Lower leg skin (tissue), 4 donors: ENCODE measurements at regions not wholly inside any gene's neighbourhood (a gene's known extent, or its start where the extent isn't known, plus 50 kb on each side); places are given as distances from the start of the nearest gene placed in this dataset.
"Not testable (repeated sequence)": the region's sequence is repeated elsewhere in the genome, so short reads cannot be mapped to it uniquely, and the experiment has no call there.

ENCODE experiments used
- DNase-seq, 2 donors: peaks; one replicate each; pipeline ENCODE4 v3.0.0-alpha.2; 2019; ENCODE audit warnings: low spot score in 2 of 2
- H3K4me3 ChIP-seq: fragments of 200-600 bp; sonication (generic); 2 replicates; pipeline ENCODE4 v1.5.1; 2017; ENCODE audit warnings: mild to moderate bottlenecking, low read depth; ENCODE audit not compliant: poor library complexity, severe bottlenecking
- POLR2A ChIP-seq, 2 donors: fragments of 450-650 bp; IDR thresholded peaks; one replicate each; pipeline ENCODE4 v1.6.1; 2016 to 2017; ENCODE audit warnings: antibody characterized with exemption in 2 of 2, mild to moderate bottlenecking in 1 of 2, moderate library complexity in 1 of 2
- WGBS, 2 donors: methylation state at CpG; one replicate each; pipeline ENCODE4 v1.1.5; 2018; 5-methylcytosine and 5-hydroxymethylcytosine counted together
- intact Hi-C: fragments of 100-400 bp; cut with DNase I; formaldehyde crosslinking; loops from one replicate; pipeline ENCODE4 v1.15.0; 2023; ENCODE audit warnings: low total_unique reads
- TF ChIP-seq, protein P1 (sequence below), 3 donors: fragments of 450-650 bp; IDR thresholded peaks; one replicate each; pipeline ENCODE4 v1.5.1; 2016; ENCODE audit warnings: antibody characterized with exemption in 3 of 3, mild to moderate bottlenecking in 3 of 3, moderate library complexity in 2 of 3

DNA sequence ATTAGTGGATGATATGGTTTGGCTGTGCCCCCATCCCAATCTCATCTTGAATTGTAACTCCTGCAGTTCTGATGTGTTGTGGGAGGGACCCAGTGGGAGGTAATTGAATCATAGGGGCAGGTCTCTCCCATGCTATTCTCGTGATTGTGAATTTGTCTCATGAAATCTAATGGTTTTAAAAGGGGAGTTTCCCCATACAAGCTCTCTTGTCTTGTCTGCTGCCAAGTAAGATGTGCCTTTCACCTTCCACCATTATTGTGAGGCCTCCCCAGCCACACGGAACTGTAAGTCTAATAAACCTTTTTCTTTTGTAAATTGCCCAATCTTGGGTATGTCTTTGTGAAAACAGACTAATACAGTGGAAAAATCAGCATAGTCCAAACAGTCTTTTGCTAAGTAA lies 235.5 kb downstream of the TMEM161B start:
- no peak for TF ChIP-seq POLR2A (IDR thresholded peaks at IDR 0.05)
- TF ChIP-seq, protein P1, sequence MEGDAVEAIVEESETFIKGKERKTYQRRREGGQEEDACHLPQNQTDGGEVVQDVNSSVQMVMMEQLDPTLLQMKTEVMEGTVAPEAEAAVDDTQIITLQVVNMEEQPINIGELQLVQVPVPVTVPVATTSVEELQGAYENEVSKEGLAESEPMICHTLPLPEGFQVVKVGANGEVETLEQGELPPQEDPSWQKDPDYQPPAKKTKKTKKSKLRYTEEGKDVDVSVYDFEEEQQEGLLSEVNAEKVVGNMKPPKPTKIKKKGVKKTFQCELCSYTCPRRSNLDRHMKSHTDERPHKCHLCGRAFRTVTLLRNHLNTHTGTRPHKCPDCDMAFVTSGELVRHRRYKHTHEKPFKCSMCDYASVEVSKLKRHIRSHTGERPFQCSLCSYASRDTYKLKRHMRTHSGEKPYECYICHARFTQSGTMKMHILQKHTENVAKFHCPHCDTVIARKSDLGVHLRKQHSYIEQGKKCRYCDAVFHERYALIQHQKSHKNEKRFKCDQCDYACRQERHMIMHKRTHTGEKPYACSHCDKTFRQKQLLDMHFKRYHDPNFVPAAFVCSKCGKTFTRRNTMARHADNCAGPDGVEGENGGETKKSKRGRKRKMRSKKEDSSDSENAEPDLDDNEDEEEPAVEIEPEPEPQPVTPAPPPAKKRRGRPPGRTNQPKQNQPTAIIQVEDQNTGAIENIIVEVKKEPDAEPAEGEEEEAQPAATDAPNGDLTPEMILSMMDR (IDR thresholded peaks at IDR 0.05) = no peak
- WGBS, 2 donors = 57 to 60% methylated on average over 2 of the region's 2 CpGs
- intact Hi-C loops = no loop called here
- no peak for DNase-seq
- H3K4me3 ChIP-seq = no peak overlapping the region

DNA sequence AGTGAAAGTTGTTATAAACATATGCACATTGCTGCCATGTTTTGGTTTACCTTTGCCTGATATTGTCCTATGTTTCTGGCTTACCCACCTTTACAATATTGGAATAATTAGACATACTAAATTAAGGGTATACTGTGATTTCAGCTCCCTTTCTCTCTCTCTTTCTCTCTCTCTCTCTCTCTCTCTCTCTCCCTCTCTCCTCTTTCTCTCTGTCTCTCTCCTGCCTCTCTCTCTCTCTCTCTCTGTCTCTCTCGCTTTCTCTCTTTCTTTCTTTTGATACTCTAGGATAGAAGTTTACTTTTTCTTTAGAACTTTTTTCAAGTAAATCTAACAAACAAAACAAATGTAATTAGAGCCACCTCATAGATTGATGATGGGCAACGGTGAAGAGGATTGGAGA lies 239.6 kb downstream of the TMEM161B start:
- H3K4me3 ChIP-seq = no peak overlapping the region
- WGBS, 2 donors = 79 to 98% methylated on average over 2 of the region's 2 CpGs
- intact Hi-C loops = no loop called here
- DNase-seq = no peak
- TF ChIP-seq, protein P1 (IDR thresholded peaks at IDR 0.05) = no peak
- no peak for TF ChIP-seq POLR2A (IDR thresholded peaks at IDR 0.05)

DNA sequence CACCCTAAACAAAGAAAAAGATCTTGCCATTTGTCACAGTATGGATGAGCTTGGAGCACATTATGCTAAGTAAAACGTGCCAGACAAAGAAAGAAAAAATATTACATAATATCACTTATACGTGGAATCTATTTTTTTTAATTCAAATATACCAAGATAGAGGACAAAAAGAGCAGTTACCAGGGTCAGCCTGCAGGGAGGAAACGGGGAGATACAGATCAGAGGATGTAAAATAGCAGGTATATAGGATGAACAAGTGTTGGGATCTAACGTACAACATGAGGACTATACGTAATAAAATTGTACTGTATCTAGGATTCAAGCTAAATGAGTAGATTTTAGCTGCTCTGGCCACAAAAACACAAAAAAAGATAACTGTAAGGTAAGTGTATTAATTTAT lies 247.5 kb downstream of the TMEM161B start:
- 76 to 82% methylated on average over 5 of the region's 5 CpGs for WGBS, 2 donors

DNA sequence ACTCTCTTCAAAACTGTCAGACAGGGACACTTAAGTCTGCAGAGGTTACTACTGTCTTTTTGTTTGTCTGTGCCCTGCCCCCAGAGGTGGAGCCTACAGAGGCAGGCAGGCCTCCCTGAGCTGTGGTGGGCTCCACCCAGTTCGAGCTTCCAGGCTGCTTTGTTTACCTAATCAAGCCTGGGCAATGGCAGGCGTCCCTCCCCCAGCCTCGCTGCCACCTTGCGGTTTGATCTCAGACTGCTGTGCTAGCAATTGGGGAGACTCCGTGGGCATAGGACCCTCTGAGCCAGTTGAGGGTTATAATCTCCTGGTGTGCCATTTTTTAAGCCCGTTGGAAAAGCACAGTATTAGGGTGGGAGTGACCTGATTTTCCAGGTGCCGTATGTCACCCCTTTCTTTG lies 253.7 kb downstream of the TMEM161B start:
- WGBS, 2 donors = 73 to 90% methylated on average over 5 to 7 of the region's 7 CpGs
- intact Hi-C loops, DNase-seq, H3K4me3 ChIP-seq: not testable (repeated sequence)

More for the DNA sequence above, 247.5 kb downstream of the TMEM161B start:
- TF ChIP-seq, protein P1 (IDR thresholded peaks at IDR 0.05) = no peak
- TF ChIP-seq POLR2A (IDR thresholded peaks at IDR 0.05) = no peak
- intact Hi-C loops = no loop called here
- no peak overlapping the region for H3K4me3 ChIP-seq
- DNase-seq = no peak

DNA sequence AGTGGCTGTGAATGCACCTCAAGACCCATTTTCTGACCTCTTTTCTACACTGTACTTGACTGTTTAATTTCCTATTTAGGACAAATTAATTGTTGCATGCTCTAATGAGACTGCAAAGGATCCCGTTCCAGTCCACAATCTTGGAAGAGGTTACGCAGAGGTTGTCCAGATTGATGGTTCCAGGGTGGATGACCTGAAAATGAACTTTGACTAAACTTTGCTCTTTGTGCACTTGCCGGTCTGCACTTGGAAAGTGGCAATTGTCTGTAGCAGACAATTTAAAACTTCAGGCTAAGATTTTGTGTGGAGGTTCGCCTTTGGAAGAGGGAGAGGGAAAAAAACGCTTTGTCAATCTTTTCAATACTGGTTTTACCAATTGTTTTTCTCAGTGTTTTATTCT lies 267.8 kb downstream of the TMEM161B start:
- intact Hi-C loops = no loop called here
- TF ChIP-seq, protein P1 (IDR thresholded peaks at IDR 0.05) = no peak
- TF ChIP-seq POLR2A (IDR thresholded peaks at IDR 0.05) = no peak
- WGBS, 2 donors = 36 to 43% methylated on average over 5 of the region's 5 CpGs
- H3K4me3 ChIP-seq = no peak overlapping the region
- no peak for DNase-seq

DNA sequence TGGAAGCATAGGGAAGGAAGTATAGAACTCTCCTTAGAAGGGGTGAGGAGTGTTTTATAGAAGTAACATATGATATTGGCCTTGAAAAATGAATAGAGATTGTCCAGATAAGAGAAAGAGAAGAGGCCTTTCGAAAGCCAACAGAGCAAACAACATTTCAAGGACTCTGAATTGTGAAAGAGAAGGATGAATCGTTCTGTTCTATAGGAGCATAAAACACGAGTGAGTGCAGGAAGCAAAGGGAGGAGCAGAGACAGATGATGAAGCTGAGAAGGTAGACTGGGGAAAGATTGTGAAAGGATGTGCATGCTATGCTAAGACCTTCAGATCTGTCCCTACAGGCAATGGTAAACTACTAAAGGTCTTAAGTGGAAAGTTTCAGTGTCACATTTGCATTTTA lies 271.0 kb downstream of the TMEM161B start:
- intact Hi-C loops = no loop called here
- no peak for DNase-seq
- WGBS, 2 donors = 53 to 64% methylated on average over 2 of the region's 3 CpGs
- no peak overlapping the region for H3K4me3 ChIP-seq
- TF ChIP-seq POLR2A (IDR thresholded peaks at IDR 0.05) = no peak
- TF ChIP-seq, protein P1 (IDR thresholded peaks at IDR 0.05) = no peak
